Cardiac muscle cell (in vitro differentiated cells and primary cell): ENCODE measurements at regions not wholly inside any gene's neighbourhood (a gene's known extent, or its start where the extent isn't known, plus 50 kb on each side); places are given as distances from the start of the nearest gene placed in this dataset.

Source experiments
- DNase-seq, 2 donors: peaks; one replicate each; pipeline versions ENCODE4 v3.0.0 to v3.0.0-alpha.2; 2010 to 2017; ENCODE audit warnings: low read depth in 1 of 2, low spot score in 1 of 2
- H3K27ac ChIP-seq: fragments of 200-600 bp; sonication (generic); 2 replicates; pipeline ENCODE4 v1.5.1; 2016
- H3K27me3 ChIP-seq: fragments of 200-600 bp; sonication (generic); 2 replicates; pipeline ENCODE4 v1.6.0; 2016; ENCODE audit warnings: control low read depth
- H3K36me3 ChIP-seq: fragments of 200-600 bp; sonication (generic); 2 replicates; pipeline ENCODE4 v1.5.1; 2016; ENCODE audit warnings: control low read depth
- H3K4me1 ChIP-seq: fragments of 200-600 bp; sonication (generic); 2 replicates; pipeline ENCODE4 v1.8.1; 2017; ENCODE audit warnings: low read depth, mild to moderate bottlenecking, mixed run types
- H3K4me3 ChIP-seq: fragments of 200-600 bp; sonication (generic); 2 replicates; pipeline ENCODE4 v1.5.1; 2016; ENCODE audit warnings: mild to moderate bottlenecking
- H3K9me3 ChIP-seq: fragments of 200-600 bp; sonication (generic); 2 replicates; pipeline ENCODE4 v1.5.1; 2017; ENCODE audit warnings: low read depth, mild to moderate bottlenecking, control low read depth
- TF ChIP-seq, protein P1 (sequence below): IDR thresholded peaks from 2 replicates; pipeline ENCODE4 v1.5.1; 2012; ENCODE audit warnings: low read depth, mild to moderate bottlenecking, low read length

DNA sequence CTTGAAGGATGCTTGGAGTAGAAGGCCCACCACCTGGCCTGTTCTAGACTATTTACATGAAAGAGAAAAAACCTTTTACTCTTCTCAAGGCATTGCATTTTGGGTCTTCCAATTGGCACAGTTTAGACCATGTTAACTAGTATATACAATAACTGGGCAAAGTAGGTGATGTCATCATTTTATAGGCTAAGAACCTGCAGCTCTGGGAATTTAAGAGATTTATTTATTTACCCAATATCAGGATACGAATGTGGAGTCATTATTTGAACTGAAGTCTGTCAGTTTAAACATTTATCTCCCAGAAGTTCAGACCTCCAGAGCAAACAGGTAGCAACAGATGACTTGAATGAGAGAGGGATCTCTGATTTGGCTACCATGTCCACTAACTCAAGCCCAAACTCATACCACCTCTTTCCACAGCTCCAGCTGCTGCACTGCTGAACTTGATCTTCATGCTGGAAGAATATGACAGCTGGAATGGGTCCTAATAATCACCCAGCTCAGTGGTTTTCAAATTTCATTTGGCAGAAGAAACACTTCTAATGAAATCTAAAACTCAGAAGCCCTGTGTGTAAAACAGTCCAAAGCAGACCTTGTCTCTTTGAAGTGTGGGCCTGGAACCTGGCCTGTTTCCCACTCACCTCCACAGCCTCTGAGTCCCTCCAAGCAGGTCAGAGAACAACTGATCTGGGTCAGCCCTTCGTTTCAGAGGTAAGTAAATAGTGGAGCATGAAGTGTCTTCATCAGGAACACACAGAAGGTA lies 179.2 kb downstream of the EMP1 start:
- Histone ChIP-seq H3K36me3 (no peaks in the 10 kb centered on the region), H3K4me3 (no peak overlapping the region), H3K27me3 (peaks cover 75% of the 10 kb centered on the region), H3K4me1 (no peaks in the 10 kb centered on the region), H3K27ac (no peak overlapping the region), H3K9me3 (peaks cover 3% of the 10 kb centered on the region)
- no peak for DNase-seq
- TF ChIP-seq, protein P1, sequence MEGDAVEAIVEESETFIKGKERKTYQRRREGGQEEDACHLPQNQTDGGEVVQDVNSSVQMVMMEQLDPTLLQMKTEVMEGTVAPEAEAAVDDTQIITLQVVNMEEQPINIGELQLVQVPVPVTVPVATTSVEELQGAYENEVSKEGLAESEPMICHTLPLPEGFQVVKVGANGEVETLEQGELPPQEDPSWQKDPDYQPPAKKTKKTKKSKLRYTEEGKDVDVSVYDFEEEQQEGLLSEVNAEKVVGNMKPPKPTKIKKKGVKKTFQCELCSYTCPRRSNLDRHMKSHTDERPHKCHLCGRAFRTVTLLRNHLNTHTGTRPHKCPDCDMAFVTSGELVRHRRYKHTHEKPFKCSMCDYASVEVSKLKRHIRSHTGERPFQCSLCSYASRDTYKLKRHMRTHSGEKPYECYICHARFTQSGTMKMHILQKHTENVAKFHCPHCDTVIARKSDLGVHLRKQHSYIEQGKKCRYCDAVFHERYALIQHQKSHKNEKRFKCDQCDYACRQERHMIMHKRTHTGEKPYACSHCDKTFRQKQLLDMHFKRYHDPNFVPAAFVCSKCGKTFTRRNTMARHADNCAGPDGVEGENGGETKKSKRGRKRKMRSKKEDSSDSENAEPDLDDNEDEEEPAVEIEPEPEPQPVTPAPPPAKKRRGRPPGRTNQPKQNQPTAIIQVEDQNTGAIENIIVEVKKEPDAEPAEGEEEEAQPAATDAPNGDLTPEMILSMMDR, result no peak

DNA sequence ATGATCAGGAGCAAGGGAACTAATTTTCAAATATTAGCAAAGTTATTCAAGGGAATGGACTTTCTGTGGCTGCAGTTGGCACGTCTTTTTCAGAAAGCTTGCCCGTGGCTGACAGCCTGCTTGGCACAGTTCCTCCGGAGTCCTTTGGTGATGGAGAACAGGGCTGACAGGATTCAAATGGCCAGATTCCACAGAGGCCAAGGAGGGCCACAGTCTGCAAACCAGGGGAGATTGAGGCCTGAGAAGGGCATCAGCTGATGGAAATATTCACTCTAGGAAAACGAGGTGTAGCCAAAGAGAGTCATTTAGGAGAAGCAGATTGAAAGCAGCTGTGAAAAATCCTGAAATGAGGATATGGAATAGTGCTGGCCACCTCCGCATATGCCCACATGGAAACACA lies 178.3 kb downstream of the EMP1 start:
- peaks cover 72% of the 10 kb centered on the region for H3K27me3 ChIP-seq
- H3K36me3 ChIP-seq, result no peaks in the 10 kb centered on the region
- H3K4me3 ChIP-seq, result no peak overlapping the region
- H3K9me3 ChIP-seq, result peaks cover 3% of the 10 kb centered on the region
- no peak for DNase-seq
- H3K27ac ChIP-seq, result no peak overlapping the region
- no peaks in the 10 kb centered on the region for H3K4me1 ChIP-seq
- TF ChIP-seq, protein P1, result no peak

DNA sequence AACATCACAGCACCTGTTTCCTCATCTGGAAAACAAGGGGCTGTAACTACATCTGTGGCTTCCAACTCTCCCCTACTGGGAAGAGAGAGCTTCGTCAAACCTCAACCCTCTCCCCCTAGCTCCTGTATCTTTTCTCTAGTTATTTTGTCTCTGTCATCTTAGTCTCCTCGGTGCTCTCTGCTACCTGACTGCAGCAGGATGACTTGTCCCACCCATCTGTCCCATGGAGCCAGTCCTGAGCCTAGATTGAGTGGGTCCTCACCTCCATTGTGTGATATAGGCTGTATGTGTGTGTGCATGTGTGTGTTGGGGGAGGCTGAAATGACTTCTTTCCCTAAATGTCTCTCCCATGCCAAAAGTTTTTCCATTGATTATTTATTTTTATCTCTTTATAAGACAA lies 177.3 kb downstream of the EMP1 start:
- Histone ChIP-seq H3K4me1 (no peaks in the 10 kb centered on the region), H3K27me3 (peaks cover 73% of the 10 kb centered on the region), H3K27ac (no peak overlapping the region), H3K4me3 (no peak overlapping the region), H3K36me3 (no peaks in the 10 kb centered on the region), H3K9me3 (peaks cover 3% of the 10 kb centered on the region)
- TF ChIP-seq, protein P1, result no peak
- no peak for DNase-seq

DNA sequence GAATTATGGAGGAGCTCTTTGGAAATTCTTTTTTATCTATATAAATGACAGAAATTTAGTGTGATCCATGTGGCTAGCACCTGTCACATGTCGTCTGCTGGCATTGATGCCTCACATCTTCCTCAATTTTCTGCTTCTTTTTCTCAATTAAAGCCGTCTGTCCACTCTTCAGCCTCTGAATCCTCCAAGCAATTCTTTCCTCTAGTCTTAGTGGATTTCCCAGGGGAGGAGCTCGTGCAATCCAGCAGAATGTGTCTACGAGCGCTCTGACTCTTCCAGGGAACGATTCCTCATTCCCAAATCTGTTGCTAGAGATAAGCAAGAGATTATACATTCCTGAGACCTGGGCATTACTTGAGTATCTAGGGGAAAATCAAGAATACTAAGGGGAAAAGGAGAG lies 176.6 kb downstream of the EMP1 start:
- Histone ChIP-seq H3K27ac (no peak overlapping the region), H3K36me3 (no peaks in the 10 kb centered on the region), H3K9me3 (peaks cover 3% of the 10 kb centered on the region), H3K27me3 (peaks cover 69% of the 10 kb centered on the region), H3K4me3 (no peak overlapping the region), H3K4me1 (no peaks in the 10 kb centered on the region)
- DNase-seq, result no peak
- TF ChIP-seq, protein P1, result no peak

DNA sequence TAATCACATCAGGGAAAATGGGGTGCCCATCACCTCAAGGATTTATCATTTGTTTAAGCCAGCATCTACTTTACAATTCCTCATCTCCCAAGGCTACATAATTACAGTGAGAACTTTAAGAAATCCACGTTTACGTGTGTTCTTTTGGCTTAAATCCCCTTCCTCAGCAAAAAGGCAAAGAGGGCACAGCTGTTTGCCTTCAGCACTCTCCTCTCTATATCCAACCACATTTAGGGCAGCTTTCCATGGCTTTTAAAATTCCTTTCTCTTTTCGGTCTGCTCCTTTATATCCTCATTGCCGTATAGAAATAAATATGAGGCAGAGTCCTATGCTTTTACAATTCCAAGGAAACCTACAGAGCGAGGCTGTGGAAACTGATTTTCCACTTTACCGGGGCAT lies 175.9 kb downstream of the EMP1 start:
- H3K36me3 ChIP-seq, result no peaks in the 10 kb centered on the region
- H3K4me3 ChIP-seq, result no peak overlapping the region
- DNase-seq, result no peak
- H3K27me3 ChIP-seq, result peaks cover 67% of the 10 kb centered on the region
- H3K4me1 ChIP-seq, result peaks cover 2% of the 10 kb centered on the region
- no peak overlapping the region for H3K27ac ChIP-seq
- peaks cover 3% of the 10 kb centered on the region for H3K9me3 ChIP-seq
- TF ChIP-seq, protein P1, result no peak

DNA sequence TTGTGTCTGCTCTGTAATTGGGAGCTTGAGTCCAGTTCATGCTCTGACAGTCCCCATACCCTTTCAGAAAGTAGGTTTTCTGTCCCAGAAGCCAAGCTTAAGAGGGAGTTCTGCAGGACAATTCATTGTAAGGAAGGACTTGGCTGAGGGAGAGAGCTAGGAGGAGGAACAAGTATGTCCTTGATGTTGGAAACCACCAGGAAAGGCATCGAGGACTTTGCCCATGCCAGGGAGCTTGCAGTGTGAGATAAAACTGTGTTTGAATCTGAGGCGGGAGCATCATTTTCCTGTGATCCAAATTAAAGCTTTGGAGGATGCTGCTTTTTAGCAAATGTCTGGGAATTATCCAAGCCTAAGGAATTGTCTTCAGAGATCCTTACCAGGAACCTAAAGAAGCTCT lies 175.3 kb downstream of the EMP1 start:
- no peak for DNase-seq
- no peak overlapping the region for H3K4me3 ChIP-seq
- no peaks in the 10 kb centered on the region for H3K36me3 ChIP-seq
- H3K9me3 ChIP-seq, result peaks cover under 1% of the 10 kb centered on the region
- TF ChIP-seq, protein P1, result no peak
- H3K4me1 ChIP-seq, result peaks cover 2% of the 10 kb centered on the region
- H3K27ac ChIP-seq, result no peak overlapping the region
- peaks cover 68% of the 10 kb centered on the region for H3K27me3 ChIP-seq
